ENCODE measurements at regions not wholly inside any gene's neighbourhood (a gene's known extent, or its start where the extent isn't known, plus 50 kb on each side); places are given as distances from the start of the nearest gene placed in this dataset.
"Not testable (repeated sequence)": the region's sequence is repeated elsewhere in the genome, so short reads cannot be mapped to it uniquely, and the experiment has no call there.

DNA sequence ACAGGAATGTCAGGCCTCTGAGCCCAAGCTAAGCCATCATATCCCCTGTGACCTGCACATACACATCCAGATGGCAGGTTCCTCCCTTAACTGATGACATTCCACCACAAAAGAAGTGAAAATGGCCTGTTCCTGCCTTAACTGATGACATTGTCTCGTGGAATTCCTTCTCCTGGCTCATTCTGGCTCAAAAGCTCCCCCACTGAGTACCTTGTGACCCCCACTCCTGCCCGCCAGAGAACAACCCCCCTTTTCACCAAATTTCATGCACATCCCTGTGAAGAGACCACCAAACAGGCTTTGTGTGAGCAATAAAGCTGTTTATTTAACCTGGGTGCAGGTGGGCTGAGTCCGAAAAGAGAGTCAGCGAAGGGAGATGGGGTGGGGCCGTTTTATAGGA, 447.4 kb downstream of the FGF13 start:
- not testable (repeated sequence) for TF ChIP-seq CTCF, POLR2A (IDR thresholded peaks at IDR 0.05)
